Osteoblast (primary cell): ENCODE measurements at regions not wholly inside any gene's neighbourhood (a gene's known extent, or its start where the extent isn't known, plus 50 kb on each side); places are given as distances from the start of the nearest gene placed in this dataset.
"Not testable (repeated sequence)": the region's sequence is repeated elsewhere in the genome, so short reads cannot be mapped to it uniquely, and the experiment has no call there.

Experiments used
- DNase-seq: peaks from one replicate; pipeline ENCODE4 v3.0.0; 2011; ENCODE audit warnings: low spot score, mixed read lengths; ENCODE audit not compliant: insufficient read length; ENCODE audit errors: missing footprints
- H2AFZ ChIP-seq: 2 replicates; pipeline ENCODE4 v1.6.0; 2011; ENCODE audit warnings: mild to moderate bottlenecking, low read length
- H3K27ac ChIP-seq: 2 replicates; pipeline ENCODE4 v1.5.1; 2011; ENCODE audit warnings: mild to moderate bottlenecking, low read depth, low read length, moderate library complexity
- H3K27me3 ChIP-seq: 2 replicates; pipeline ENCODE4 v1.6.0; 2012; ENCODE audit warnings: mild to moderate bottlenecking, control low read depth, inconsistent platforms, low read length, moderate library complexity; ENCODE audit not compliant: insufficient read depth
- H3K36me3 ChIP-seq: 2 replicates; pipeline ENCODE4 v1.5.1; 2011; ENCODE audit warnings: mild to moderate bottlenecking, low read length, control low read depth, moderate library complexity; ENCODE audit not compliant: insufficient read depth
- H3K4me1 ChIP-seq: 2 replicates; pipeline ENCODE4 v1.5.1; 2011; ENCODE audit warnings: mild to moderate bottlenecking, low read length, control low read depth, moderate library complexity; ENCODE audit not compliant: insufficient read depth
- H3K4me2 ChIP-seq: 2 replicates; pipeline ENCODE4 v1.6.0; 2011; ENCODE audit warnings: mild to moderate bottlenecking, low read length; ENCODE audit not compliant: insufficient read depth
- H3K4me3 ChIP-seq: fragments of 200-600 bp; sonication (generic); 3 replicates; pipeline ENCODE4 v1.5.1; 2012; ENCODE audit warnings: mild to moderate bottlenecking, low read length, inconsistent platforms; ENCODE audit not compliant: insufficient read depth
- H3K79me2 ChIP-seq: 2 replicates; pipeline ENCODE4 v1.6.0; 2012; ENCODE audit warnings: mild to moderate bottlenecking, low read length, control low read depth, inconsistent platforms; ENCODE audit not compliant: insufficient read depth
- H3K9me3 ChIP-seq: 2 replicates; pipeline ENCODE4 v1.5.1; 2011; ENCODE audit warnings: low read depth, low read length, control low read depth
- H4K20me1 ChIP-seq: 2 replicates; pipeline ENCODE4 v1.6.0; 2012; ENCODE audit warnings: mild to moderate bottlenecking, low read length, control low read depth; ENCODE audit not compliant: insufficient read depth
- CTCF ChIP-seq: IDR thresholded peaks from 2 replicates; pipeline ENCODE4 v1.5.1; 2011; ENCODE audit warnings: mild to moderate bottlenecking, low read depth, low read length, moderate library complexity; ENCODE audit errors: extremely low read depth

DNA sequence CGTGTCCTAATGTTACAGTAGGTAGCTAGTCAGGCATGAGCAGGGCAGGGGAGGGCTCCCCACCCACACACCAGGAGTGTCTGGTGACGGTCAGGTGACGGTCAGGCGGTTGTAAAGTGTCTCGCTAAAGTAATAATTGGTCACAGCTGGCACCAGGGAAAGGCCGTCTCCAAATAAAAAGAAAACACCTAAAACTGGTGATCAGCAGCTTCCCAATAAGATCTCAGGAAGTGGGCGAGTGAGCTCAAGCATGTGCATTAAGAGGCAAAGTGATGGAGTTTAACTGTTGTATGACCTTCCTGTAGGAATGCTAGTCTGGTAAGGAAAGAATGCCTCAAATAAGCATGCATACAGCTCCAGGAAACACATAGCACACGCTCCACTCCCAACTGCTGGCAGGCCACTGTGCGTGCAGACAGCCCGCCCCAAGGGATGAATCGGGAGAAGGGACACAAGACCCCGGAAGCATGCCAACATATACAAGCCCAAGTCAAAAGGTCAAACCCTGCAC lies 177.1 kb downstream of the RNF144A start:
- no peak overlapping the region for H2AFZ ChIP-seq
- no peaks in the 10 kb centered on the region for H3K27me3 ChIP-seq
- DNase-seq: peak; percentile 30
- no peaks in the 10 kb centered on the region for H3K9me3 ChIP-seq
- no peaks in the 10 kb centered on the region for H4K20me1 ChIP-seq
- no peak overlapping the region for H3K27ac ChIP-seq
- no peak overlapping the region for H3K4me2 ChIP-seq
- H3K36me3 ChIP-seq: no peaks in the 10 kb centered on the region
- no peak overlapping the region for H3K4me3 ChIP-seq
- no peaks in the 10 kb centered on the region for H3K4me1 ChIP-seq
- H3K79me2 ChIP-seq: no peaks in the 10 kb centered on the region
- TF ChIP-seq CTCF: no peak

- no peaks in the 10 kb centered on the region for H3K4me1 ChIP-seq
- no peak for TF ChIP-seq CTCF
- peak overlapping the region; percentile 68 for H3K4me2 ChIP-seq
- H3K27me3 ChIP-seq: no peaks in the 10 kb centered on the region
- no peak for DNase-seq
- no peak overlapping the region for H3K4me3 ChIP-seq
- H3K79me2 ChIP-seq: no peaks in the 10 kb centered on the region
- H3K27ac ChIP-seq: no peak overlapping the region
- H3K9me3 ChIP-seq: no peaks in the 10 kb centered on the region
- H3K36me3 ChIP-seq: no peaks in the 10 kb centered on the region
- H2AFZ ChIP-seq: no peak overlapping the region
- no peaks in the 10 kb centered on the region for H4K20me1 ChIP-seq
Measured at GRCh38 chr2:7096726-7097352, 179.6 kb downstream of the RNF144A start.

DNA sequence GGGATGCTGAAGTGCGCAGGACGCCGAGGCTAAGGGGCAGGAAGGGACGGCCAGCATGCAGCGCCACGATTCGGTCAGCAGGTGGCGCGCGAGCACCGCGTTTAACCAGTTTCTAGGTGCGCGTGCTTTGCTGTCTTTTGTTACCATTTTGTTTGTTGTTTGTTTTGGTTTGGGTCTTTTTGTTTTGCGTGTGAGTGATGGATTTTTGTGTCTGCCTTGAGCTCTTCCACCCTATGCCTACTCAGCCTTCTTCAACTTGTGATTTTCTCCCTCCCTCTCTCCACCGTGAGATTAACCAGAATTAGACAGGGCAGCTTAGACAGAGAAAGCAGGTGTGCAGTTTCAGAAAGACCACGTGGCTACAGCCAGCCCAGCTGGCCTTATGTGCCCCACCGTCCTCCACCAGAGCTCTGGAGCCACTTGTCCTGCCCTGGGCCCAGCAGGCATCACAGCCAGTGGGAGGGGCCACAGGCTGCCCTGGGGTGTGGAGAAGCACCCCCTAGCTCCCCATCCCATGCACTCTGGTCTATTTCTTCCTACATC lies 180.2 kb downstream of the RNF144A start:
- Histone ChIP-seq H4K20me1 (no peaks in the 10 kb centered on the region), H3K4me1 (no peaks in the 10 kb centered on the region), H3K79me2 (no peaks in the 10 kb centered on the region), H3K4me2 (peak overlapping the region; percentile 68), H3K4me3 (no peak overlapping the region), H3K9me3 (no peaks in the 10 kb centered on the region), H3K27ac (no peak overlapping the region), H3K36me3 (no peaks in the 10 kb centered on the region), H3K27me3 (no peaks in the 10 kb centered on the region), H2AFZ (peak overlapping the region; percentile 35)
- peak; percentile 90 for TF ChIP-seq CTCF
- DNase-seq: peak; percentile 91

DNA sequence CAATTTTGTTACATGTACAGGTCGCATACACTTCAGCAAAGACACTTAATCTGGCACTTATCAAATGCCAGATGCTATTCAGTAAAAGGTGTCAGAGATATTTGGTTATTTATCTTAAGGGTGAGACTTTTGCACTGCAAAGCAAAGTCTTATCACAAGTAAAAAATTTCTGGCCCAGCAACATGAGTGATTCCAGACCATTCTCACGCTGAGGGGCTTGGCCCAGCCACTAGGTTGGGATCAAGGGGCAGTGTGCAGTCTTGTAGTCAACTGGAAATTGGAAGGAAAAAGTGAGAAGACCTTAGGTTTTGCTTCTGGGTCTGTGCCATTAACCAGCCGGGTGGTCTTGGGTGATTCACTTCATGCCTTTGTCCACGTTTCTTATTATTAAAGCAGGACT lies 181.6 kb downstream of the RNF144A start:
- Histone ChIP-seq H3K4me3 (no peak overlapping the region), H3K27ac (no peak overlapping the region), H3K4me1 (no peaks in the 10 kb centered on the region), H3K79me2 (no peaks in the 10 kb centered on the region), H3K9me3 (no peaks in the 10 kb centered on the region), H3K4me2 (no peak overlapping the region), H2AFZ (no peak overlapping the region), H3K27me3 (no peaks in the 10 kb centered on the region), H3K36me3 (no peaks in the 10 kb centered on the region), H4K20me1 (no peaks in the 10 kb centered on the region)
- DNase-seq: peak; percentile 65
- TF ChIP-seq CTCF: no peak

GRCh38 chr2:7099687-7100086 lies 182.5 kb downstream of the RNF144A start:
- H3K4me3 ChIP-seq, H3K4me2 ChIP-seq, H3K27me3 ChIP-seq, DNase-seq, H3K79me2 ChIP-seq, H3K4me1 ChIP-seq, H3K36me3 ChIP-seq, H3K9me3 ChIP-seq, H2AFZ ChIP-seq, H4K20me1 ChIP-seq, H3K27ac ChIP-seq: not testable (repeated sequence)
